ENCODE measurements at regions not wholly inside any gene's neighbourhood (a gene's known extent, or its start where the extent isn't known, plus 50 kb on each side); places are given as distances from the start of the nearest gene placed in this dataset.
"Not testable (repeated sequence)": the region's sequence is repeated elsewhere in the genome, so short reads cannot be mapped to it uniquely, and the experiment has no call there.

DNA sequence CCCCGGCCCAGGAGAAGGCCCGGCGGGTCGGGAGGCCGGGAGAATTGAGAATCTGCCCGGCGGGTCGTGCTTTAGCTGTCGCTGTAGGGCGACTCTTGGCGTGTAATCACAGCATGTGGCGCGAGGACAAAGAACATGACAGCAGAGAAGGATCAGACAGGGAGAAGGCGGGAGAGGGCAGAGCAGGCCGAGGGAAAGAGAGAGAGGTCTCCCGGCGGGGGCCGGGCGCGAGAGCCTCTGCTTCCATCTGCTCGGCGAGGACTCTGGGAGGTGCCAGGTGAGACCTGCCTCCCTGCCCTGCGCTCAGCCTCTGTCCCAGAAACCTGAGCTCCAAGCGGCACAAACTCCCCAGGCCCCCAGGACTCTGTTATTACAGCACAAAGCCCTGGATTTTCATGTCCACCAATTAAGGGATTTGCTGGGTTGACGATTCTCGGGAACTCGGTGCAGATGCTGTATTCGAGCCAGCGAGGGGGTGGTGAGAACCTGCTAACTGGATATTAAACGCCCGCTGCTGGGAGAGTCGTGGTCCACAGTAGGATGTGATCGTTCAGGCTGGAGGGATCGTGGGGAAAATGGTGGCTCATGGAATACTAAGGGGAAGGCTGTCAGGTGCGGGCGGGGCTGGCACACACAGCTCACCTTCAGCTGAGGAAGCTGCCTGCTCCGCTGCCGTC, 172.0 kb upstream of the CIBAR2 start:
- no peaks in the 10 kb centered on the region for H3K27me3 ChIP-seq
- TF ChIP-seq POLR2A (IDR thresholded peaks at IDR 0.05) = no peak
- TF ChIP-seq, protein P1, sequence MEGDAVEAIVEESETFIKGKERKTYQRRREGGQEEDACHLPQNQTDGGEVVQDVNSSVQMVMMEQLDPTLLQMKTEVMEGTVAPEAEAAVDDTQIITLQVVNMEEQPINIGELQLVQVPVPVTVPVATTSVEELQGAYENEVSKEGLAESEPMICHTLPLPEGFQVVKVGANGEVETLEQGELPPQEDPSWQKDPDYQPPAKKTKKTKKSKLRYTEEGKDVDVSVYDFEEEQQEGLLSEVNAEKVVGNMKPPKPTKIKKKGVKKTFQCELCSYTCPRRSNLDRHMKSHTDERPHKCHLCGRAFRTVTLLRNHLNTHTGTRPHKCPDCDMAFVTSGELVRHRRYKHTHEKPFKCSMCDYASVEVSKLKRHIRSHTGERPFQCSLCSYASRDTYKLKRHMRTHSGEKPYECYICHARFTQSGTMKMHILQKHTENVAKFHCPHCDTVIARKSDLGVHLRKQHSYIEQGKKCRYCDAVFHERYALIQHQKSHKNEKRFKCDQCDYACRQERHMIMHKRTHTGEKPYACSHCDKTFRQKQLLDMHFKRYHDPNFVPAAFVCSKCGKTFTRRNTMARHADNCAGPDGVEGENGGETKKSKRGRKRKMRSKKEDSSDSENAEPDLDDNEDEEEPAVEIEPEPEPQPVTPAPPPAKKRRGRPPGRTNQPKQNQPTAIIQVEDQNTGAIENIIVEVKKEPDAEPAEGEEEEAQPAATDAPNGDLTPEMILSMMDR (IDR thresholded peaks at IDR 0.05) = no peak
- TF ChIP-seq POLR2AphosphoS5 (IDR thresholded peaks at IDR 0.05; ENCODE audit: insufficient read depth in 1 of 2, low read depth in 1 of 2) = no peak
- DNase-seq (ENCODE audit: extremely low spot score in 2 of 2) = no peak
- H3K36me3 ChIP-seq = no peaks in the 10 kb centered on the region
- peaks cover 17% of the 10 kb centered on the region for H3K4me1 ChIP-seq
- H3K27ac ChIP-seq = no peak overlapping the region
- intact Hi-C loops (cut with DNase I) = no loop called here
- no peak overlapping the region for H3K4me3 ChIP-seq
- no peaks in the 10 kb centered on the region for H3K9me3 ChIP-seq

GRCh38 chr16:85285681-85286065, 173.4 kb upstream of the CIBAR2 start:
- H3K36me3 ChIP-seq = no peaks in the 10 kb centered on the region
- H3K27me3 ChIP-seq = no peaks in the 10 kb centered on the region
- H3K27ac ChIP-seq = peak overlapping the region; percentile 47
- H3K4me3 ChIP-seq = no peak overlapping the region
- no peak for TF ChIP-seq POLR2A (IDR thresholded peaks at IDR 0.05)
- TF ChIP-seq, protein P1 (IDR thresholded peaks at IDR 0.05) = no peak
- no peak for TF ChIP-seq POLR2AphosphoS5 (IDR thresholded peaks at IDR 0.05; ENCODE audit: insufficient read depth in 1 of 2, low read depth in 1 of 2)
- no peaks in the 10 kb centered on the region for H3K9me3 ChIP-seq
- DNase-seq (ENCODE audit: extremely low spot score in 2 of 2) = no peak
- intact Hi-C loops (cut with DNase I) = no loop called here
- peaks cover 17% of the 10 kb centered on the region for H3K4me1 ChIP-seq

DNA sequence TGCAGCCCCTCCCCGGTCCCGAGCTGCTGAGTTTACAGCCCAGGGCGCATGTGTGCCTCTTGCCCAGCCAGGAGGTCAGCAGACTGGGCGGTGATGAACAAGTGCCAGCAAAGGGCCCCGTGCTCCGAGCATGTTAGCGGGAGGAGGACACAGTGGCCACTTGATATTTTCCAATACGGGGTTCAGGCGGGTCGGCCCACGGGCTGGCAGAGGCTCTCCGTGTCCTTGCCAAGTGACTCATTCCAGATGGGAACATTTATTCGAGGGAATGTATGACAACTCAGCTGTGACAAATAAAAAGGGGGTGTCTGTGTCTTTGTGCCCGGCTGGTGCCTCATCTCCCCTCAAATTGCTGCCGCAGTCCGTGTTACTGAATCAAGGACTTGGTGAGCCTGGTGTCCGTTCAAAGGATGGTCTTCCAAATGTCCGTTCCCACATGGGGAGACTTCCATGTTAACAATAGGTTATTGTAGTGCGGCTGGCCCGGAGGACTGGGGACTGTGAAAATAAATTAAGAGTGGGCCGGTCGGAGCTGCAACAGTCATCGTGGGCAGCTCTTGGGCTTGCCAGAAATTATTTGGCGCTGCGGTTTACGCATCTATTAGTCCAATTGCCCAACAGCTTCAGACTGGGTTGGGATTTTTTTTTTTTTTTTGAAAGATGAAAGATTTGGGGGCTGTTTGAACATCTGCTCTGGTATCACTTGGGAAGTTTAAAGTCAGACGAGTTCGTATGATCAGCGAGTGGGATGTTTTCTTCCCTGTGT, 174.0 kb upstream of the CIBAR2 start:
- TF ChIP-seq POLR2A (IDR thresholded peaks at IDR 0.05) (no peak), POLR2AphosphoS5 (IDR thresholded peaks at IDR 0.05; ENCODE audit: insufficient read depth in 1 of 2, low read depth in 1 of 2) (peak in 1 of 2 donors; percentile 73)
- TF ChIP-seq, protein P1 (IDR thresholded peaks at IDR 0.05) = no peak
- Histone ChIP-seq H3K4me1 (peaks cover 17% of the 10 kb centered on the region), H3K27me3 (no peaks in the 10 kb centered on the region), H3K27ac (peak overlapping the region; percentile 47), H3K9me3 (no peaks in the 10 kb centered on the region), H3K36me3 (no peaks in the 10 kb centered on the region), H3K4me3 (peak overlapping the region in 1 of 2 donors; percentile 2)
- DNase-seq (ENCODE audit: extremely low spot score in 2 of 2) = no peak
- intact Hi-C loops (cut with DNase I) = no loop called here

DNA sequence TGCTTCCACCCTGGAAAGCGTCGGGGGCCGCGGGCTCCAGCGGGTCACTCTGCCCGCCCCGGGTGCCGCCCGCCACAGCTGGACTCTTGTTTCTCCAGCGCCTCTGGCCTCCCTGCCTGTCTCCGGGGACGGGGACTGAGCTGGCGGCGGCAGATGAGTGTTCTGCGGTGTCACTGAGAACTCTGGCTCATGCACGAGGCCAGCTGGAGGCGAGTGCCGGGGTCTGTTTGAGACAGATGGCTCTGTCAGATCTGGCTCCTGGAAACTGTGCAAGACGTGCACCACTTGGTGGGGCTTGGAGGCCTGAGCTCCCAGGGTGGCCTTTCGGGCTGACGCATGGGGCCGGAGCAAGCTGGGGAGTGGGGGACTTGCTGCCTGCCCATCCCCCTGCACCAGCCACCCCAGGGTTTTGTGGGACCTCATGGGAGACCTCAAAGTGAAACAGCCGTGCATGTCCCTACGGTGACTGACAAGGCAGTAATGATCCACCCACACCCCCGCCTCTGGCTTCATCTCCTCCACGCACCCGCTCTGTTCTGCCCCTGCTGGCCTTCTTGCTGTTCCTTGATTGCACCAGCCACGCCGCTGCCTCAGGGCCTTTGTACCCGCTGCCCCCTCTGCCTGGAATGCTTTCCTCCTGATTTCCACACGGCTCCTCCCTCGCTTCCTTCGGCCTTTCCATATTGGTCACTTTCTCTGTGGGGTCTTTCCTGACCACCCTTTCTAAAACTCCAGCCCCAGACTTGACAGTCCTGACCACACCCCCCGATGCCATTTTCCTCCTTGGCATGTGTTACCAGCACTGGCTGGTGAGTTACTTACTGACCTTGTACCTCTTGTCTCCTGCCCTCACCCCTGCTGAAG, 174.9 kb upstream of the CIBAR2 start:
- no peaks in the 10 kb centered on the region for H3K36me3 ChIP-seq
- H3K9me3 ChIP-seq = no peaks in the 10 kb centered on the region
- peak overlapping the region; percentile 47 for H3K27ac ChIP-seq
- H3K4me1 ChIP-seq = peaks cover 17% of the 10 kb centered on the region
- no peak for DNase-seq (ENCODE audit: extremely low spot score in 2 of 2)
- H3K4me3 ChIP-seq = peak overlapping the region in 1 of 2 donors; percentile 2
- no peaks in the 10 kb centered on the region for H3K27me3 ChIP-seq
- intact Hi-C loops (cut with DNase I) = no loop called here
- TF ChIP-seq, protein P1 (IDR thresholded peaks at IDR 0.05) = no peak
- TF ChIP-seq POLR2AphosphoS5 (IDR thresholded peaks at IDR 0.05; ENCODE audit: insufficient read depth in 1 of 2, low read depth in 1 of 2) = peak in 1 of 2 donors; percentile 21

- H3K4me1 ChIP-seq = peaks cover 17% of the 10 kb centered on the region
Observed at GRCh38 chr16:85287815-85288109, 175.5 kb upstream of the CIBAR2 start.

More at GRCh38 chr16:85287815-85288109, 175.5 kb upstream of the CIBAR2 start:
- H3K9me3 ChIP-seq; H3K36me3 ChIP-seq; H3K4me3 ChIP-seq; H3K27ac ChIP-seq; H3K27me3 ChIP-seq; intact Hi-C loops (cut with DNase I); DNase-seq (ENCODE audit: extremely low spot score in 2 of 2): not testable (repeated sequence)

Data from vagina (tissue), 2 donors.